Activated CD4-positive, alpha-beta T cell treated with anti-CD3 and anti-CD28 coated beads, Interleukin-2, amount 50 U/mL, for 1 hour (primary cell): ENCODE measurements at regions not wholly inside any gene's neighbourhood (a gene's known extent, or its start where the extent isn't known, plus 50 kb on each side); places are given as distances from the start of the nearest gene placed in this dataset.
"Not testable (repeated sequence)": the region's sequence is repeated elsewhere in the genome, so short reads cannot be mapped to it uniquely, and the experiment has no call there.

ENCODE experiments used
- DNase-seq: peaks from one replicate; pipeline ENCODE4 v3.0.0-alpha.2; 2020

DNA sequence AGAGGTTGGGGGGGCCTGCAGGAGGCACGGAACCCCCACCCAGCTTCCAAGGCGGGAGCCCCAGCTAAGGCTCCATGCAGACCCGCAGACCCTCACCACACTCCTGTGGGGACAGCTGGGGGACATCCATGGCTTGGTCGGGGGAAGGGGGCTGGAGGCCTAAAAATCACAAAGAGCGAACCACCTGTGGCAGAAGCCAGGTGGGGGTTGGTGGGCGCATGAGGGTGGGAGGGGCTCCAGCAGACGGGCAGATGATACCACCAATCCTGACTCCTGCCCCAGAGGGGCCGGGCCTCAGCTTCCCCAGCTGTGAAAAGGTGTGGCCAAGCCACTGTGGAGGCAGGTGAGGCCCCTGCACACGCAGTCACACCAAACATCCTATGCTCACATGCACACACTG is 111.6 kb downstream of the FAM53A start:
- DNase-seq: no peak

DNA sequence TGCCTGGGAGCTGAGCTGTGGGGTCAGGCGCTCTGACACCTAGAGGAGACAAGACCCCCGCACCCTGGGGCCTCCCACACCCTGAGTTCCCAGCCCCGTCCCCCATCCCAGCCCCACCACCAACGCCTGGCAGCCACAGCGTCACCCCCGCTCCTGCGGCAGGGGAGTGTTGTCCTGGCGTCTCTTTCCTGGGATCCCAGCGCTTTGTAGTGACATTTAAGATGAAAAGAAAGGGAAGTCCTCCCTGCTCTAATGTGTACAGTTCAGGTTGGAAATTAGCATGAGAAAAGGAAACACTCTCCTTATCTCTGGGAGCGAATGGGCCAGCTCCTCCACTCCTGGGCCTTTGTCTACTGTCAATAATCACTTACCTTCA is 112.1 kb downstream of the FAM53A start:
- no peak for DNase-seq

DNA sequence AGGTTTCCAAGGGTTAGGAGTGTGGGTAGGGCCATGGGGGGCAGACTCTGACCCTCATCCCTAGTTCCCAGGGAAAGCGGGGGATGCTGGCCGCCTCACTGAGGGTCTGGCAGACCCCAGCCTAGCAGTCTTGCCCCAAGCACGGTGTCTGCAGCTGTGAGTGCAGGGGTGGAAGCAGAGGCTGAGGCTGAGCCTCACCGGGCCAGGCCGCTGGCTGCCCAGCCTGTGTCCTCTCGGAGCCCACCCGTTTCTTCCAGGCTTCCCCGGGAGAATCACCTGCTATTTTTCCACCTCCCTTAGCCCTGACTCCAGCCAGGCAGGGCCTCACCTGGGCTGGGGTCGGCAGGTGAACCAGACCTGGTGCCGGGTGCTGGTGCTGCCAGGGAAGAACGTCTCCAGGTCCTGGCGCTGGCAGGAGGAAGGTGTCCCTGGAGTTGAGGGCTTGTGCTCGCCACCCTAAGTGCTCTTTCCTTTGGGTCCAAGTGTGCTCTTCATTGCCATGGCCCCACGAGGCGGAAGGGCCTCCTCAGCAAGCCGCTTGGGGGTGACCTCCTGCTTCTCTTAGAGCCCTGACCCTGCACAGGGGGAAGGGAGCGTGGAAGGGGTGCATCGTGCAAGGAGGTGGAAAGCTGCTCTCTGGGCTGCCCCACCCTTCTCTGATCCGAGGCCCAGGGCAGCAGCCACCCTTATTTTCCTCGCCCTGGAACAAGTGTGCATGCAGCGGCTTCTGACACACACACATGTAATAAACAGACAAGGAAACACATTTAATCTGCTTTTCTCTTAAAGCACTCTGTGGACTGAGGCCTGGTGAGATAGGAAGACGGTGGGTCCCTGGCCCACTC is 112.7 kb downstream of the FAM53A start:
- DNase-seq: no peak

DNA sequence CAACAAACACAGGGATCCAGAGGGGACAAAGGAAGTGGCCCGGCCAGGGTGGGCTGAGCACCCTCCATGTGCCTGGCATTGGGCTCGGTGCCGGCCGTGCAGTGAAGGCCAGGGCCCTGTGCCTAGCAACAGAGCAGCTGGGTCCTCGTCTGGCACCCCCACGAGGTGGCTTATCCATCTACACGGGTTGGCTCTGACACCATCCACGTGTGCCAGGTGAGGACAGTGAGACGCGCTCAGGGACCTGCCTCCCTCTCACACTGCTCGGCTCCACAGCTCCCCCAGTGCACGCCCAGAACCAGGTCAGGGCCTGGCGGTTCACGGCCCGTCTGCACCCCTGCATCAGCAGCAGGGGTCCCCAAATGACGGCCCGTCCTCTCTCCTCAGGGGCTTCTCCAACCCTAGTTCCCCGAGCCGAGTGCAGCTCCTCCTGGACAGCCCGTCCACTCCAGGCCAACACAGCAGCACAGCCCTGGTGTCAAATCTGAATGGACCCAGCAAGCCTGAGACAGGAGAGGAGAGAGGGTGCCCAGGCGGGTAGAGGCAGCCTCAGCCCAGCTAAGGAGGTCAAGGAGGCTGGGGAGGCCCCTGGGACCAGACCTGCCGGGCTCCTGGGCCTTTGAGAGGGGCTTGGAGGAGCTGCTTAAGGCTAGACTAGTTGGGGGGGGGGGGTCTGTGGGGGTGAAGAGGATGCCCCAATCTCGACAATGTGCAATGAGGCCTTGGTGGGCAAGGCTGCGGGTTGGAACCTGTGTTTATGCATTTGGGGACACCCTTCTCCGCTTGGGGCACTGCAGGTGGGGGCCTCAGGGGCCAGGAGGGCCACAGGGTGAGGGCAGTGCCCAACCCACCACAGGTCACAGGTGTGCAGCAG is 113.6 kb downstream of the FAM53A start:
- DNase-seq: no peak

GRCh38 chr4:1569461-1570151 is 114.5 kb downstream of the FAM53A start:
- DNase-seq: no peak

GRCh38 chr4:1568855-1569460 is 115.2 kb downstream of the FAM53A start:
- no peak for DNase-seq

- DNase-seq: no peak
Observed at GRCh38 chr4:1567808-1568581, 116.1 kb downstream of the FAM53A start.

- no peak for DNase-seq
Observed at GRCh38 chr4:1567519-1567807, 116.7 kb downstream of the FAM53A start.

DNA sequence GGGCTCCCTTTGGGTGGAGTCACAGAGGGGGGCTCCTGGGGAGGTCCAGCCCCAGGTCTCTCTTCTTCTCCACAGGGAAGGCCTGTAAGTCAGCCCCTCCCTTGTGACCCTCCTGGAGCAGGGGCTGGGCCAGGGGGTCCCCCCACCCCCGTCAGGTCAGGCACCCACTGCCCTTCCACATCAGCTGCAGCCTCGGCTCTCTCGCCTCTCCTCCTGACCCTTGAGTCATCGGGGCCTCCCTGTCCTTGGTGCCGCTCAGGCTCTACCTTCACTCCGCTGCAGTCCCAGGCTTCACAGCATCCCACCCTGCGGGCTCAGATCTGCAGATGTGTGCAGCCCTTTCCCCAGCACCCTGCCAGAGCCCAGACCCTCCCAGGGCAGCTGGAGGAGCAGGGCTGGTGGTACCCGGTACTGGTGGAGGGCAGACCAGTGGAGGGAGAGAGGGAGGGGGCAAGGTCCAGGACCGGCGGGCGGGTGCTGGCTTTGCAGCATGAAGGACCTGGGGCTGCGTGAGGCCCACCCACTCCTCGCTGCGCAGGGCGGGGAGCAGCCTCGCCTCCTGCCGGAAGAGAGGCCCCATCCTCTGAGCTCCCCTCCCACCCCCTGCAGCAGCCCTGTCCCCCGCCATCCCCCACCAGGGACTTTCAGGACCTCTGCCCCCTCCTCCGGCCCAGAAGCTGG is 117.1 kb downstream of the FAM53A start:
- no peak for DNase-seq

DNA sequence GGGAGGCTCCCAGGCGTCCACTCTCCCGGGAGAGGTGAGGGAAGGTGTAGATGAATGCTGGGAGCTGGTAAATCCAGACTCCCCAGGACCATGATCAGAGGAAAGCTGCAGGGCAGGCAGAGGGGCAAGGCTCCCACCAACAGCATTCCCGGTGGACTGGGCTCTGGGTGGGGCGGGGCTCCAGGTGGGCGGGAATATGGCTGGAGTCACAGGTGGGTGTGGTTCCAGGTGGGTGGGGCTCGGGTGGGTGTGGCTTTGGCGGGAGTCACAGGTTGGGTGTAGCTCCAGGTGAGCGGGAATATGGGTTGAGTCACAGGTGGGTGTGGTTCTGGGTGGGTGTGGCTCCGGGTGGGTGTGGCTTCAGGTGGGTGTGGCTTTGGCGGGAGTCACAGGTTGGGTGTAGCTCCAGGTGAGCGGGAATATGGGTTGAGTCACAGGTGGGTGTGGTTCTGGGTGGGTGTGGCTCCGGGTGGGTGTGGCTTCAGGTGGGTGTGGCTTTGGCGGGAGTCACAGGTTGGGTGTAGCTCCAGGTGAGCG is 117.7 kb downstream of the FAM53A start:
- not testable (repeated sequence) for DNase-seq

DNA sequence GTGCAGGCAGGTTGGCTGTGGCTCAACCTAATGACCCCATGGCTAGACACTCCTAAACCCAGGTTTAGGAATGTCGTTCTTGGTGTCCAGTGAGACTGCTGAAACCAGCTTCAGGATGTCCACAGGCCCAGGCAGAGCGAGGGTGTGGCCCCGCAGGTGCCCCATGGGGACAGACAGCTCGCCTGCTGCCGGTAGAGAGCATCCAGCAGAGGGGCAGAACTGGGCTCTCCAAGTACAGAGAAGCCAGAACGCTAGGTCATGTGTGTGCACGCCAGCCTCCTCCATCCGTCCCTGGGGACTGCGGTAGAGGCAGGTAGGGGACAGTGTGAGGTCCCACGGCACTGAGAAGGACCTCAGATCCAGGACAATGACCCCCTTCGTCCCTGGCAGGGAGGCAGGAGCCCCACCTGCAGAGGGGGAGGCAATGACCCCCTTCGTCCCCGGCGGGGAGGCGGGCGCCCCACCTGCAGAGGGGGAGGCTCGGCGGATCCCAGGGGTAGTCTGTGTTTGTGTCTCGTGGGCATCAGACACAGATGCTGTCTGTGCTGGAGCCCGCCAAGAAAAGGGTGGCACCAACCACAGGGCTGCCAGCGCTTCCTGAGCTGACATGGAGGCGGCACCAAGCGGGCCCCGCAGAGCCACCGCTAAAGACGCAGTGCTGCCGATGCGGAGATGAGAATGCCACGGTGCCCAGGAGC is 118.4 kb downstream of the FAM53A start:
- no peak for DNase-seq

GRCh38 chr4:1564535-1565375 is 119.4 kb downstream of the FAM53A start:
- DNase-seq: no peak

- no peak for DNase-seq
Observed at GRCh38 chr4:1563768-1564485, 120.2 kb downstream of the FAM53A start.

- DNase-seq: no peak
Observed at GRCh38 chr4:1563241-1563640, 120.9 kb downstream of the FAM53A start.

- DNase-seq: no peak
Observed at GRCh38 chr4:1562771-1563170, 121.3 kb downstream of the FAM53A start.

DNA sequence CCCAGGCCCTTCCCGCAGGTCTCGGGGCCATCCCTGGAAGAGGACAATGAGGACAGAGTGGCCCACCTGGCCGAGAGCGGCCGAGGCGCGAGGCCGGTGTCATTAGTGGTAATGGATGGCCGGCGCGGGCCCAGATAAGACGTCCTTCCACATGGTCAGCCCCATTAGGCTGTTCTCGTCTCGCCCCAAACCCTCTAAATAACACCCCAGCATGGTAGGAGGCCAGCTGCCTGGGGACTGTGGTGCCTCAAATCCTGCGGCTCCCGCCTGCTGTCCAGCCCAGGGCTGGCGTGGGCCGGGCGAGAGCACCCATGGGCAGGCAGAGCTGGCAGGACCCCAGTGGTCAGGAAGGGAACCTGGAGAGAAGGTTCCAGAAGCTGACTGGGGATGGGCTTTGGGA is 121.7 kb downstream of the FAM53A start:
- no peak for DNase-seq

DNA sequence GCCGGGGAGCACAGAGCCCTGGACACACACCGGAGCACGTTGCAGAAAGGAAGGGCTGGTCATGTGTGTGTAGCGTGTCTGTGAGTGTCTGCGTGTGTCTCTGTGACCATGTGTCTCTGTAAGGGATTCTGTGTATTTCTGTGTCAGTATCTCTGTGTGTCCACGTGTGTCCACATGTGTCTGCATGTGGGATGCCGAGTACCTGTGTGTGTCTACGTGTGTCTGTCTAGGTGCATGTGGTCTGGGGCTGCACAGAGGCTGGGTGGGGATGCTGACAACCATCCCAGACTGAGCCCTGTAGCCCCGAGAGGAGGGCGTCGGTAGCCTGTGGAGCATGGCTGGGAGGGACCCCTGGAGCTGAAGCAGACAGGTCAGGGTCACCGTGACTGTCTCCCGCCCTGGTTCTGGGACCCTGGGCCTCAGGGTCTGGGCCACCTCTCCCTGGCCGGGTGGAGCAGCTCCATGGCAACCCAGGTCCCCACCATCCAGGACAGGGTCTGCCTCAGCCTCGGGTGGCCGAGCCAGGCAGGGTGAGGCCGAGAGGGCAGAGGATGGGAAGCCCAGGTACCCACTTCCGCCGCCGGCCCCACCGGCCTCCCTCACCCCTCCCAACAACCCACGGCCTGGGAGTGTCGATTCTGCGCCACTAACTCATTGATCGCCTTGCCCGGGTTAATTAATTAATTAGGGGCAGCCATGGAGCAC is 122.7 kb downstream of the FAM53A start:
- no peak for DNase-seq

- no peak for DNase-seq
Observed at GRCh38 chr4:1559896-1560650, 124.0 kb downstream of the FAM53A start.
